ENCODE measurements at regions not wholly inside any gene's neighbourhood (a gene's known extent, or its start where the extent isn't known, plus 50 kb on each side); places are given as distances from the start of the nearest gene placed in this dataset.

GRCh38 chr12:45666396-45666795, 63.1 kb upstream of the ARID2 start:
- H3K27me3 ChIP-seq (ENCODE audit: insufficient read depth, low read length), result no peaks in the 10 kb centered on the region
- no peaks in the 10 kb centered on the region for H4K20me1 ChIP-seq (ENCODE audit: insufficient read depth, low read length)
- H3K79me2 ChIP-seq (ENCODE audit: insufficient read depth, low read length), result no peaks in the 10 kb centered on the region
- H3F3A ChIP-seq (ENCODE audit: insufficient read depth, low read length), result no peaks in the 10 kb centered on the region
- no peak overlapping the region for H3K9ac ChIP-seq (ENCODE audit: low read length)
- H3K9me2 ChIP-seq (ENCODE audit: low read depth, low read length), result no peaks in the 10 kb centered on the region
- H3K4me3 ChIP-seq (ENCODE audit: low read depth, low read length, poor library complexity, severe bottlenecking), result no peak overlapping the region
- H3K9me3 ChIP-seq (ENCODE audit: low read length), result no peaks in the 10 kb centered on the region
- H2AFZ ChIP-seq (ENCODE audit: low read length), result no peak overlapping the region
- TF ChIP-seq EZH2 (IDR thresholded peaks at IDR 0.05; ENCODE audit: borderline replicate concordance, low read length) (no peak), CTCF (IDR thresholded peaks at IDR 0.05; ENCODE audit: low read length) (no peak)
- no peaks in the 10 kb centered on the region for H3K4me1 ChIP-seq (ENCODE audit: insufficient read depth, low read length, severe bottlenecking)
- H3K27ac ChIP-seq (ENCODE audit: low read depth, low read length, poor library complexity, severe bottlenecking), result no peak overlapping the region
- no peaks in the 10 kb centered on the region for H3K36me3 ChIP-seq (ENCODE audit: insufficient read depth, low read length)
- no peak overlapping the region for H3K4me2 ChIP-seq (ENCODE audit: low read length)

- H3K9me2 ChIP-seq (ENCODE audit: low read depth, low read length), result no peaks in the 10 kb centered on the region
- H3K9ac ChIP-seq (ENCODE audit: low read length), result no peak overlapping the region
- no peaks in the 10 kb centered on the region for H3K27me3 ChIP-seq (ENCODE audit: insufficient read depth, low read length)
- no peaks in the 10 kb centered on the region for H3K79me2 ChIP-seq (ENCODE audit: insufficient read depth, low read length)
- TF ChIP-seq EZH2 (IDR thresholded peaks at IDR 0.05; ENCODE audit: borderline replicate concordance, low read length), result no peak
- no peak for TF ChIP-seq CTCF (IDR thresholded peaks at IDR 0.05; ENCODE audit: low read length)
- H3F3A ChIP-seq (ENCODE audit: insufficient read depth, low read length), result no peaks in the 10 kb centered on the region
- no peak overlapping the region for H3K27ac ChIP-seq (ENCODE audit: low read depth, low read length, poor library complexity, severe bottlenecking)
- no peaks in the 10 kb centered on the region for H4K20me1 ChIP-seq (ENCODE audit: insufficient read depth, low read length)
- no peak overlapping the region for H2AFZ ChIP-seq (ENCODE audit: low read length)
- H3K4me1 ChIP-seq (ENCODE audit: insufficient read depth, low read length, severe bottlenecking), result no peaks in the 10 kb centered on the region
- no peak overlapping the region for H3K4me3 ChIP-seq (ENCODE audit: low read depth, low read length, poor library complexity, severe bottlenecking)
- H3K4me2 ChIP-seq (ENCODE audit: low read length), result no peak overlapping the region
- H3K36me3 ChIP-seq (ENCODE audit: insufficient read depth, low read length), result no peaks in the 10 kb centered on the region
- no peaks in the 10 kb centered on the region for H3K9me3 ChIP-seq (ENCODE audit: low read length)
These were observed 62.7 kb upstream of the ARID2 start for GRCh38 chr12:45666816-45667215.

- Histone ChIP-seq H3F3A (ENCODE audit: insufficient read depth, low read length) (no peaks in the 10 kb centered on the region), H3K4me3 (ENCODE audit: low read depth, low read length, poor library complexity, severe bottlenecking) (no peak overlapping the region), H3K9ac (ENCODE audit: low read length) (no peak overlapping the region), H3K27ac (ENCODE audit: low read depth, low read length, poor library complexity, severe bottlenecking) (no peak overlapping the region), H3K36me3 (ENCODE audit: insufficient read depth, low read length) (no peaks in the 10 kb centered on the region), H3K4me2 (ENCODE audit: low read length) (no peak overlapping the region), H3K27me3 (ENCODE audit: insufficient read depth, low read length) (no peaks in the 10 kb centered on the region), H3K4me1 (ENCODE audit: insufficient read depth, low read length, severe bottlenecking) (no peaks in the 10 kb centered on the region), H4K20me1 (ENCODE audit: insufficient read depth, low read length) (no peaks in the 10 kb centered on the region), H3K9me2 (ENCODE audit: low read depth, low read length) (no peaks in the 10 kb centered on the region), H3K9me3 (ENCODE audit: low read length) (no peaks in the 10 kb centered on the region), H2AFZ (ENCODE audit: low read length) (no peak overlapping the region), H3K79me2 (ENCODE audit: insufficient read depth, low read length) (no peaks in the 10 kb centered on the region)
- TF ChIP-seq CTCF (IDR thresholded peaks at IDR 0.05; ENCODE audit: low read length) (no peak), EZH2 (IDR thresholded peaks at IDR 0.05; ENCODE audit: borderline replicate concordance, low read length) (no peak)
These were observed 61.7 kb upstream of the ARID2 start for GRCh38 chr12:45667761-45668160.
